Activated CD4-positive, CD25-positive, alpha-beta regulatory T cell treated with anti-CD3 and anti-CD28 coated beads, Interleukin-2, amount 50 U/mL, for 24 hours (primary cell): ENCODE measurements at regions not wholly inside any gene's neighbourhood (a gene's known extent, or its start where the extent isn't known, plus 50 kb on each side); places are given as distances from the start of the nearest gene placed in this dataset.

Source experiments
- ATAC-seq, 2 donors: fragments of 150-1000 bp; cut with Tn5 transposase; one replicate each; pipeline ENCODE4 v1.10.0; 2021; ENCODE audit warnings: mild to moderate bottlenecking in 1 of 2, moderate library complexity in 1 of 2

DNA sequence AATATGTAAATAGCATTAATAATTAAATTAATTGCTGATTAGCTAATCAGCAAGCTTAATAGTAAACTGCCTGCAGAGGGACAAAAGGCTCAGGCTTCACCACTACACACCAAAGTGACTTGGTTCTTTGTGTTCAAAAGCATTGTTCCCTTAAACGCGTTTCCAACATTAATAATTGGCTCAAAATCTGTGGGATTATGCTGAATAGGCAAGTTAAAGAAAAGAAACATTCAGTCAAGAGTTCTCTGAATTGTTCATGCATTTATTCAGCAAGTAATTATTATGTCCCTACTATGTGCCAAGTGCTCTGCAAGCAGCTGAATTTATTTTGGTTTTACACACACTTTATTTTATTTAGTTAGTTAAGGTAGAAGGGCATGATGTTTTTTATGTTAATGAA is 558.5 kb upstream of the ARRDC4 start:
- ATAC-seq, result no peak

- ATAC-seq, result no peak
Observed at GRCh38 chr15:97406841-97407240, 553.7 kb upstream of the ARRDC4 start.

- no peak for ATAC-seq
Observed at GRCh38 chr15:97410897-97411575, 549.5 kb upstream of the ARRDC4 start.

- no peak for ATAC-seq
Observed at GRCh38 chr15:97420130-97420529, 540.4 kb upstream of the ARRDC4 start.

DNA sequence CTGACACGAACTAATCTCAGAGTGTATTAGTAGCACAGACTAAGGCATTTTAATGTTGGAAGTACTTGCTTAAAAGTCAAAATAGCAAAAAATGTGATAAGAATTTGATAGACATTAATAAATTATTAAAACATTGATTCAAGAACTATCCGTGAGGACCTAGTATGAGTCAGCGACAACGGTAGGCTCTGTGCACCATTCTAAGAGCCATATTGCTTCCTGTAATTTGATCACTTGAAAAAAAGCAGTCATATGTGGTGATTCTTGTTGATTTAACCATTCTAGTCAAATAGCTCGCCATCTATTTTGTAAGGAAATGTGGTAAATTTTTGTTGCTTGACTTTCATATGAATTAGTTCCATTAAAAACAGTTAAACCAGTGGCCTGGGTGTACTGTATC is 534.9 kb upstream of the ARRDC4 start:
- no peak for ATAC-seq

- no peak for ATAC-seq
Observed at GRCh38 chr15:97443101-97443500, 517.4 kb upstream of the ARRDC4 start.

GRCh38 chr15:97446138-97446537 is 514.4 kb upstream of the ARRDC4 start:
- ATAC-seq, result no peak

DNA sequence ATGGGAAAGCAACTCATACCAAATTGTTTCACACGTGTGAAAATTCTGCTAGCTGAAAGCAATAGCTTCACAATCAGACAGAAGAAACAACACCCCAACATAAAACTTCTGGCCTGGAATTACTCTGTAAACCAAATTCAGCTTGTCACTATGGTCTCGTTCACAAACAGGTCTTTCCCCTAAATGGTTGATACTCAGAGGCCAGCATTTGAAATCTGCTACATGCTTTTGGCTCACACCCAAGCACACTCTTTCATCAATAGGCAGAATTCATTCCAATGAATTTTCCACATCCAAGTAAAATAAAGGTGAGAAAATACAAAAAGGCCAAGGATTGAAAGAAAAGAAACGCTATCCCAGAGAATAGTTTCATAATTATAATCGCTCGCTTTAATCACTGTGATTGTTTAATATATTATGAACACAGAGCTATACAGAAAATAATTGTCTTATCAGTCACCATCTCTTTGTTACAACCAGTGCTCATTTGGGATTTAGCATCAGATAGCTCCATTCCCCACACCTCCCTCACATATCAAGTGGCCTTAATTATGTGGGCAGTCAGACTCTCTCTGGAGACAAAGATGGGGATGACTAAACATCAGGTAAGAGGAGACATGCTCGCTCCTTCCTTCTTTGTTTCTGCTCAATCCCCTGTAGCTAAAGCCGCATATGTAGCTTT is 503.8 kb upstream of the ARRDC4 start:
- ATAC-seq, result no peak

GRCh38 chr15:97457203-97457847 is 503.2 kb upstream of the ARRDC4 start:
- no peak for ATAC-seq

DNA sequence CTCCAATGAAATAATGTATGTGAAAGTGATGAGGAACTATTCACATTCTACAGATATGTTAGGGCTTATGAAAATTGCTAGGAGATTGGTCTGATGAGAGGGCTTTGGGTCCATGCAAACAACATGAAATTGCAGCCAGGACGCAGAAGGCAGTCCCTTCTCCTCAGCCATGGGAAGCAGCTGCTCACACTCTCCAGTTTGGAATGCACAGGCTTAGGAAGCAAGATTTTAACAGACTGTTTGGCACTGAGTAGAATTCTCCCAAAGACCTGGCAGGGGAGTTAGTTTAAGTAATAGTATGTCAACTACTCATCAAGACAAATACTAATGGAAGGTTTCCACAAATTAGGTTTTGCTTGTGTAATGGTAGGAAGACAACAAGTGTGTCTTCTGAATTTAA is 500.7 kb upstream of the ARRDC4 start:
- no peak for ATAC-seq

- no peak for ATAC-seq
Observed at GRCh38 chr15:97461226-97461625, 499.3 kb upstream of the ARRDC4 start.

GRCh38 chr15:97463696-97464095 is 496.8 kb upstream of the ARRDC4 start:
- ATAC-seq, result no peak

DNA sequence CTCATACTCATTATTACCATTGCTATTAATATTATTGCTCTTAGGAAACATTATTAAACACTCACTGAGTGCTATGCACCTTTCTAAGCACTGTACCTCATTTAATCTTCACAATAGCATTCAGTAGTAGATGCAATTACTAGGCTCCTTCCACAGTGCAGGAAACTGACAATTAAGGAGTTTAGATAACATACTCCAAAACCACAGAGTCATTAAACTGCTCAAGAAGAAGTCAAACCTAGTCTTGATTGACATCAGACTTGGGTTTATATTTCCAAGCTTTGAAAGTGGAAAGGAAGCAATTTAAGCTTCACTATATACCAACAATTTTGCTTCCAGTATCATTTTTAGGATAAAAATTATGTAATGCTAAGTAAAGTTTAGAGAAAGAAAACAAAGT is 490.1 kb upstream of the ARRDC4 start:
- ATAC-seq, result no peak

GRCh38 chr15:97473627-97474026 is 486.9 kb upstream of the ARRDC4 start:
- ATAC-seq, result no peak

DNA sequence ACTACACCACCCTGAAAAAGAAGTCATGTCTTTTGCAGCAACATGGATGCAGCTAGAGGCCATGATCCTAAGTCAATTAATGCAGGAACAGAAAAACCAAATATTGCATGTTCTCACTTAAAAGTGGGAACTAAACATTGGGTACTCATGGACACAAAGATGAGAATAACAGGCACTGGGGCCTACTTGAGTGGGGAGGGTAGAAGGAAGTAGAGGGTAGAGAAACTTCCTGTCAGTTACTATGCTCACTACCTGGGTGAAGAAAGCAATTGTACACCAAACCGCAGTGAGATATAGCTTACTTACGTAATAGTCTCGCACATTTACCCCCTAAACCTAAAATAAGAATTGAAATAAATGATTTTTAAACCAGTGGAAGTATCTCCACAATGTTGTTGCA is 480.5 kb upstream of the ARRDC4 start:
- no peak for ATAC-seq

DNA sequence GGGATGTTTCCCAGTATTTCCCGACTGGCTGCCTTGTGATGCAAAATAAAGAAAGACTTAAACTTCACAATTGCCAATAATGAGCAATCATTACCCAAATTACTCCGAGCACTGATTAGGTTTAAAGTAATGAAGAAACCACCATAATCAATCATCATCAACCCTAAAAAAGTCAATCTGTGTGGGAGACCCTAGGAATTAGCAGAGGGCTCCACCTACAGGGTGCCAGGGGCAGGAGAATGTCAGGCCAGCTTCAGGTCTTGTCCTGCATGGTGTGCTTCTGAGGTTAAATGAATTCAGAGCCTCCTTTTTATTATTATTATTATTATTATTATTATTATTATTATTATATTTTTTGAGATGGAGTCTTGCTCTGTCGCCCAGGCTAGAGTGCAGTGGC is 478.0 kb upstream of the ARRDC4 start:
- ATAC-seq, result no peak

- ATAC-seq, result no peak
Observed at GRCh38 chr15:97483232-97483631, 477.3 kb upstream of the ARRDC4 start.

DNA sequence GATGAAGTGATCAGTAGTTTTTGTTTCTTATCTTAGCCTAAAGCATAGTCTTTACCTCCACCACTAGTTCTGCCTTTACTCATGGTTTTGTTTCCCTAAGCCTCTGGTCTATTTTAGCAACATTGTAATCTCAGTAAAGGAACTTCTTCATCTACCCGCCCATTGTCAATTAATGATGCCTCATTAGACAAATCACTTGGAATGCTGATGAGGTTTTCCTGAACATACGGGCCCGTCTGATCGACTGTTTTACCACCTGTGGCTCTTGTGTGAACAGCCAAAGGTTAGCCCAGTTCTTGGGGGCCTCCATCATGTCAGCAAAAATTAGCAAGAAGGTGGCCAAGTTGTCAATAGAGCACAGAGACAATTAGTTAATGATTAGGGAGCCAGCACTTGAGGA is 470.1 kb upstream of the ARRDC4 start:
- ATAC-seq, result no peak

DNA sequence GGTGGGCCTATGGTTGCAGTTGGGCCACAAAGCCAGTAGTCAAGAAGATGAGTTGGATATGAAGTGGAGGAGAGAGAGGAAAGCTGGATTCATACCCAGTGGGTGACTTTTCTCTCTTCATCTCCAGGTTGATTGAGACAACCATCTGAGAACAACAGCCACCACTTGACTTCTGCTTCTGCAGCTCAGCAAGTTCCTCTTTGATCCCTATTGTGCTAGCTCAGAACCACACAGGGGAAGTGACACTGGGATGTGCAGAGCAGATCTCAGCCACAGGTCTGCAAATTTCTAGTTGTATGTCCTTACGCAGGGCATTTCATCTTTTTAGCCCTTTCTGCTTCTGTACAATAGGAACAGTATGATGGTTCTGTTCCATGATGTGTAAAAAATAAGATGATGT is 459.2 kb upstream of the ARRDC4 start:
- ATAC-seq, result no peak

GRCh38 chr15:97502038-97502437 is 458.5 kb upstream of the ARRDC4 start:
- no peak for ATAC-seq

DNA sequence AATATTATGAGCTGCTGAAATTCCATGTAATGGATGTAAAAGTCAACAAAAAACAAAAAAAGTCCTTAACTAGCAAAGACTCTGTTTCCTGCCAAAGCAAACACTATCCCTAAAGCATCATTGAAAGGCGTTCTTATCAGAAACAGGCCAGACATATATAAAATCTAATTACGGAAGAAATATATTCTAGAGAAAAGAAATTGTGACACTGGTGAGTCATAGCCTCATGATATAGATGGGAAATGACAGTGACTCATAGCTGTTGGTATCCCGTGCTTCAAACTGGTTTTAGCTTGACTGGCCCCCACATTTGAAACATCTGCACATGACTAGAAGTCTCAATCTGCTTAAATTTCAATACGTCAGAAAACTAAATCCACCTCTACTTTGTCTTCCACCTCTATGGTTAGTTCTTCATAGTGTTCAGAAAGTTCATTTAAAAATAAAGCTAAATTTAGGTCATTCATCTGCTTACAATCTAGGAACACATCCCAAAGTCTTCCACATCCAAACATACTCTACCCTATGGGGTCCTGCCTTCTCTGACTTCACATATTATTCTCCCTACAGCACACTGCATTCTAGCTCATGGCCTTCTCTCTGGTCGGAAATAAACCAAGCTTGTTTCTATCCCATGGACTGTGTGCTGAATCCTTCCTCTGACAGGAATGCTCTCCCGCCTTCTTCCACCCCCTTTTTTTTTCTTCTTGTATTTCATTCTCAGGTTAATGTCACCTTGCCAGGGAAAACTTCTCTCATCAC is 456.3 kb upstream of the ARRDC4 start:
- no peak for ATAC-seq

GRCh38 chr15:97517737-97518136 is 442.8 kb upstream of the ARRDC4 start:
- no peak for ATAC-seq

GRCh38 chr15:97520689-97521088 is 439.8 kb upstream of the ARRDC4 start:
- no peak for ATAC-seq
